ENCODE measurements at regions not wholly inside any gene's neighbourhood (a gene's known extent, or its start where the extent isn't known, plus 50 kb on each side); places are given as distances from the start of the nearest gene placed in this dataset.

- CTCF ChIA-PET, result no interaction called here
- no peak overlapping the region for H4K5ac ChIP-seq (ENCODE audit: low read depth, low read length)
- no peaks in the 10 kb centered on the region for H3K4me1 ChIP-seq (ENCODE audit: control insufficient read depth, insufficient read depth, low read length)
- peaks cover 8% of the 10 kb centered on the region; the same call in 1 of the 2 replicates for H3K9me3 ChIP-seq (ENCODE audit: control insufficient read depth, insufficient read depth, low read length)
- H4K8ac ChIP-seq (ENCODE audit: low read depth in 2 of 2, low read length in 2 of 2), result no peak overlapping the region
- H3K27me3 ChIP-seq (ENCODE audit: control insufficient read depth, insufficient read depth, low read length), result no peaks in the 10 kb centered on the region
- no peak overlapping the region for H2BK5ac ChIP-seq (ENCODE audit: low read depth, low read length, poor library complexity, severe bottlenecking)
- H2BK20ac ChIP-seq (ENCODE audit: low read depth, low read length), result no peak overlapping the region
- no peak overlapping the region for H2AK9ac ChIP-seq (replicated peaks; ENCODE audit: low read depth, low read length, poor library complexity)
- H3K79me1 ChIP-seq (ENCODE audit: low read depth in 1 of 2, low read length in 2 of 2), result no peaks in the 10 kb centered on the region
- no peaks in the 10 kb centered on the region for H3K9me1 ChIP-seq (ENCODE audit: insufficient read depth, low read length)
- 20% methylated on average over 1 of the region's 3 CpGs; no CpG with 5 or more reads in 1 of the 2 experiments for WGBS, 2 experiments (ENCODE audit: extremely low coverage in 2 of 2, insufficient read length in 1 of 2)
- no peak overlapping the region for H3K9ac ChIP-seq (ENCODE audit: low read depth, low read length)
- H2AFZ ChIP-seq (replicated peaks; ENCODE audit: low read length, poor library complexity), result no peak overlapping the region
- BruUV-seq (replicated peaks), result no TSS peak
- H2BK15ac ChIP-seq (ENCODE audit: low read depth, low read length), result no peak overlapping the region
- no peak overlapping the region for H3K56ac ChIP-seq (ENCODE audit: extremely low read depth, insufficient read depth, low read length)
- in situ Hi-C loops (cut with MboI; ENCODE audit: low sequenced_read_pairs) (no loop called here), intact Hi-C loops (cut with micrococcal nuclease) (no loop called here), dilution Hi-C loops (cut with HindIII; ENCODE audit: low sequenced_read_pairs, unreplicated experiment) (no loop called here)
- H3K14ac ChIP-seq (replicated peaks; ENCODE audit: low read depth, low read length), result no peak overlapping the region
- no peaks in the 10 kb centered on the region for H4K20me1 ChIP-seq (ENCODE audit: insufficient read depth, low read length)
- no peak for TF ChIP-seq MXI1 (IDR thresholded peaks at IDR 0.05; ENCODE audit: borderline replicate concordance, low read depth, low read length)
- TF ChIP-seq CTCF (conservative IDR thresholded peaks at IDR 0.05; ENCODE audit: low read depth, low read length), result no peak
- no peak for TF ChIP-seq CEBPB (IDR thresholded peaks at IDR 0.05; ENCODE audit: low read depth, low read length)
- TF ChIP-seq, protein P1, sequence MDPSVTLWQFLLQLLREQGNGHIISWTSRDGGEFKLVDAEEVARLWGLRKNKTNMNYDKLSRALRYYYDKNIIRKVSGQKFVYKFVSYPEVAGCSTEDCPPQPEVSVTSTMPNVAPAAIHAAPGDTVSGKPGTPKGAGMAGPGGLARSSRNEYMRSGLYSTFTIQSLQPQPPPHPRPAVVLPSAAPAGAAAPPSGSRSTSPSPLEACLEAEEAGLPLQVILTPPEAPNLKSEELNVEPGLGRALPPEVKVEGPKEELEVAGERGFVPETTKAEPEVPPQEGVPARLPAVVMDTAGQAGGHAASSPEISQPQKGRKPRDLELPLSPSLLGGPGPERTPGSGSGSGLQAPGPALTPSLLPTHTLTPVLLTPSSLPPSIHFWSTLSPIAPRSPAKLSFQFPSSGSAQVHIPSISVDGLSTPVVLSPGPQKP (IDR thresholded peaks at IDR 0.05; ENCODE audit: borderline replicate concordance, low read depth, low read length), result no peak
- no peak for TF ChIP-seq USF2 (IDR thresholded peaks at IDR 0.05; ENCODE audit: low read depth, low read length)
- no peak for TF ChIP-seq SMC3 (IDR thresholded peaks at IDR 0.05; ENCODE audit: low read depth, low read length)
- no peak for TF ChIP-seq MAFK (IDR thresholded peaks at IDR 0.05; ENCODE audit: low read depth, low read length)
- TF ChIP-seq MAZ (IDR thresholded peaks at IDR 0.05; ENCODE audit: borderline replicate concordance, low read depth, low read length), result no peak
- TF ChIP-seq RFX5 (IDR thresholded peaks at IDR 0.05; ENCODE audit: low read depth, low read length), result no peak
- TF ChIP-seq BHLHE40 (IDR thresholded peaks at IDR 0.05; ENCODE audit: low read depth, low read length), result no peak
- no peak for TF ChIP-seq RAD21 (IDR thresholded peaks at IDR 0.05; ENCODE audit: low read length)
- no peak for TF ChIP-seq FOS (IDR thresholded peaks at IDR 0.05; ENCODE audit: low read depth, low read length)
- H3K36me3 ChIP-seq (ENCODE audit: control insufficient read depth, insufficient read depth, low read length), result no peaks in the 10 kb centered on the region
- no peak overlapping the region for H2AK5ac ChIP-seq (ENCODE audit: low read depth, low read length)
- ATAC-seq (ENCODE audit: low read depth) (no peak), DNase-seq (no peak)
- H3K4ac ChIP-seq (ENCODE audit: low read depth, low read length), result no peak overlapping the region
- H3K23ac ChIP-seq (ENCODE audit: low read depth, low read length), result no peak overlapping the region
- POLR2A ChIA-PET (ENCODE audit: unreplicated experiment), result no interaction called here
- no peak overlapping the region for H4K91ac ChIP-seq (ENCODE audit: insufficient read depth, low read depth, low read length)
- no peak overlapping the region for H3K4me2 ChIP-seq (ENCODE audit: low read depth, low read length)
- H3K4me3 ChIP-seq (ENCODE audit: insufficient read depth, low read depth, low read length), result no peak overlapping the region
- H3K27ac ChIP-seq (ENCODE audit: insufficient read depth, low read length), result no peak overlapping the region
- no peak overlapping the region for H3K18ac ChIP-seq (ENCODE audit: low read depth, low read length)
- no peak overlapping the region for H2BK120ac ChIP-seq (ENCODE audit: low read depth, low read length)
Measured at GRCh38 chr3:18579661-18580060, 154.5 kb upstream of the SATB1 start.
